Spleen (tissue), 11 donors: ENCODE measurements at regions not wholly inside any gene's neighbourhood (a gene's known extent, or its start where the extent isn't known, plus 50 kb on each side); places are given as distances from the start of the nearest gene placed in this dataset.
A peak's percentile ranks its signal among the peaks of the same experiment; 100 is the strongest.

Experiments used
- DNase-seq: peaks from one replicate; pipeline ENCODE4 v3.0.0-alpha.2; 2020
- H3K27ac ChIP-seq, 8 donors: fragments of 200-600 bp; sonication (generic) in 7 of 8; 1 replicate in 4 of 8; 2 replicates in 4 of 8; pipeline versions ENCODE4 v1.5.0 to v1.8.0; 2016 to 2021; ENCODE audit warnings: inconsistent platforms in 4 of 8, mild to moderate bottlenecking in 4 of 8, moderate library complexity in 1 of 8
- H3K27me3 ChIP-seq, 7 donors: fragments of 200-600 bp; sonication (generic) in 6 of 7; replicated peaks in 1 of 7; 1 replicate in 4 of 7; 2 replicates in 3 of 7; pipeline versions ENCODE4 v1.5.0 to v1.8.0; 2016 to 2021; ENCODE audit warnings: inconsistent platforms in 3 of 7, mild to moderate bottlenecking in 1 of 7
- H3K36me3 ChIP-seq, 6 donors: fragments of 200-600 bp; sonication (generic) in 5 of 6; 1 replicate in 4 of 6; 2 replicates in 2 of 6; pipeline versions ENCODE4 v1.5.0 to v1.8.0; 2016 to 2021; ENCODE audit warnings: inconsistent platforms in 2 of 6
- H3K4me1 ChIP-seq, 6 donors: fragments of 200-600 bp; sonication (generic) in 5 of 6; 1 replicate in 3 of 6; 2 replicates in 3 of 6; pipeline versions ENCODE4 v1.5.0 to v1.8.0; 2016 to 2021; ENCODE audit warnings: inconsistent platforms in 3 of 6
- H3K4me3 ChIP-seq, 8 donors: fragments of 200-600 bp; sonication (generic) in 7 of 8; 1 replicate in 4 of 8; 2 replicates in 4 of 8; pipeline versions ENCODE4 v1.5.0 to v1.8.0; 2016 to 2021; ENCODE audit warnings: inconsistent platforms in 4 of 8, mild to moderate bottlenecking in 4 of 8, moderate library complexity in 2 of 8
- H3K9me3 ChIP-seq, 8 donors: fragments of 200-600 bp; sonication (generic) in 7 of 8; 1 replicate in 4 of 8; 2 replicates in 4 of 8; pipeline versions ENCODE4 v1.5.0 to v1.8.0; 2016 to 2021; ENCODE audit warnings: inconsistent platforms in 4 of 8
- POLR2A ChIP-seq, 3 donors: fragments of 450-650 bp; IDR thresholded peaks; one replicate each; pipeline ENCODE4 v1.5.1; 2017; ENCODE audit warnings: antibody characterized with exemption in 3 of 3, mild to moderate bottlenecking in 1 of 3
- POLR2AphosphoS5 ChIP-seq, 3 donors: sonication (generic); formaldehyde crosslinking; IDR thresholded peaks; one replicate each; pipeline ENCODE4 v1.5.1; 2017; ENCODE audit warnings: antibody characterized with exemption in 3 of 3
- WGBS, 5 donors: extraction: QIAGEN DNeasy Blood & Tissue Kit in 3 of 5; methylation state at CpG; one replicate each; pipeline versions ENCODE4 v1.1.5 to v1.1.7; 2013 to 2018; 5-methylcytosine and 5-hydroxymethylcytosine counted together
- intact Hi-C: fragments of 100-400 bp; cut with DNase I; formaldehyde crosslinking; loops from one replicate; pipeline ENCODE4 v1.15.0; 2023; ENCODE audit warnings: low total_unique reads
- TF ChIP-seq, protein P1 (sequence below), 11 experiments: fragments of 200-600 bp in 7 of 11; fragments of 450-650 bp in 4 of 11; sonication (generic) in 4 of 11; IDR thresholded peaks in 8 of 11; conservative IDR thresholded peaks in 3 of 11; 1 replicate in 7 of 11; 2 replicates in 4 of 11; pipeline versions ENCODE4 v1.4.0 to v1.8.0; 2016 to 2021; ENCODE audit warnings: antibody characterized with exemption in 11 of 11, inconsistent platforms in 4 of 11, mild to moderate bottlenecking in 1 of 11
- donor health status: healthy with polysubstance abuse.
- donor health status: DM: no; HTN: no; CAD: no; lungs with moderate emphysema.
- donor health status: DM: no; HTN: no; CAD: no.
- donor health status: Bipolar disorder and iron deficiency.
- donor health status: healthy.
- donor health status: DM: no; HTN: no; CAD: no.
- donor health status: DM: yes; HTN: yes; CAD: no.

- H3K27ac ChIP-seq, result peak overlapping the region in 1 of 8 donors; percentile 72
- TF ChIP-seq, protein P1, sequence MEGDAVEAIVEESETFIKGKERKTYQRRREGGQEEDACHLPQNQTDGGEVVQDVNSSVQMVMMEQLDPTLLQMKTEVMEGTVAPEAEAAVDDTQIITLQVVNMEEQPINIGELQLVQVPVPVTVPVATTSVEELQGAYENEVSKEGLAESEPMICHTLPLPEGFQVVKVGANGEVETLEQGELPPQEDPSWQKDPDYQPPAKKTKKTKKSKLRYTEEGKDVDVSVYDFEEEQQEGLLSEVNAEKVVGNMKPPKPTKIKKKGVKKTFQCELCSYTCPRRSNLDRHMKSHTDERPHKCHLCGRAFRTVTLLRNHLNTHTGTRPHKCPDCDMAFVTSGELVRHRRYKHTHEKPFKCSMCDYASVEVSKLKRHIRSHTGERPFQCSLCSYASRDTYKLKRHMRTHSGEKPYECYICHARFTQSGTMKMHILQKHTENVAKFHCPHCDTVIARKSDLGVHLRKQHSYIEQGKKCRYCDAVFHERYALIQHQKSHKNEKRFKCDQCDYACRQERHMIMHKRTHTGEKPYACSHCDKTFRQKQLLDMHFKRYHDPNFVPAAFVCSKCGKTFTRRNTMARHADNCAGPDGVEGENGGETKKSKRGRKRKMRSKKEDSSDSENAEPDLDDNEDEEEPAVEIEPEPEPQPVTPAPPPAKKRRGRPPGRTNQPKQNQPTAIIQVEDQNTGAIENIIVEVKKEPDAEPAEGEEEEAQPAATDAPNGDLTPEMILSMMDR (IDR thresholded peaks at IDR 0.05 in 8 of 11, conservative IDR thresholded peaks at IDR 0.05 in 3 of 11), result no peak
- TF ChIP-seq POLR2AphosphoS5 (IDR thresholded peaks at IDR 0.05) (no peak), POLR2A (IDR thresholded peaks at IDR 0.05) (no peak)
- WGBS, 5 donors, result 88 to 95% (median 92%) methylated on average over 15 of the region's 15 CpGs
These were observed 207.6 kb upstream of the FOXN3 start for GRCh38 chr14:89624500-89625156.

DNA sequence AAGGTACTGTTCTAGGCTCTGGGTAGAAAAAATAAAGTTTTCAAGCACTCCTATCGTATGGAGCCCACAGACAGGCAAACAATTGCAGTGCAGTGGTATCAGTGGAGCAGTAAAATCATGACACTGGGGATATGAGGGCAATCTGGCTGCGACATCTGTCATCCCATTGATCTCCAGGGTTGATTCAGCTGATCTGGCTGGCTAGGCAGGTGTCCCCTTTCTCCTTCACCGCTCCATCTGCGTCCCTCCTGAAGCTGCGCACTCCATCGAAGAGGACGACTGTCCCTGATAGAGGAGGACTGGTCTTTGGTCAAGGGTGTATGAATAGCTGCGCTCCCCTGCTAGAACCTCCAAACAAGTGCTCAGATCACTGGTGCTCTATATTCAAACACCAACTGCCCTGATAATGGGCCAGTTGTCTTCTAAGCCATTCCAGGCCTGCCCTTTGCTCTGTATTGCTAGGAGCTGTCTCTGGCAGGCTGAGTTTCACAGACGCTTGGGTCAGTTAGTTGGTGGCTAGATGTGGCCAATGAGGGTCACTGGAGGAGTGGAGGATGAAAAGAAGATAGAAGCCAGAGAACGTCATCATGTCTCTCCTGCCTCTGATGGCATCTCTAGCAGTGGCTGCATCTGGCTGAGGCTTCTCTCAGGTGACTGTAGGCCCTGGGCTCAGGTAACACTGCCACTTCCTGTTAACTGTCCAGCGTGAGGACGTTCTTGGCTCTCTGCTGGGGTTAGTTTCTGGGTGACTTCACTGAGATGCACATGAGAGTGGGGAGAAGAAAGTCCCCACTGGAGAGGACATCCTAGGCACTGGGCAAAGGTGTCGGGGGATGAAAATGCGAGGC lies 205.0 kb upstream of the FOXN3 start:
- no peak for DNase-seq
- Histone ChIP-seq H3K36me3 (no peaks in the 10 kb centered on the region), H3K4me3 (no peak overlapping the region), H3K27me3 (no peaks in the 10 kb centered on the region), H3K4me1 (peaks cover 5 to 60% (median 32%) of the 10 kb centered on the region in 6 donors), H3K27ac (peak overlapping the region in 3 of 8 donors; percentile 88 to 93 (median 89)), H3K9me3 (peaks cover 0 to 15% (median 1%) of the 10 kb centered on the region in 8 donors)
- intact Hi-C loops, result loop anchor here (10.0 kb wide), 1 partner anchor 197 kb away; no protein-coding TSS in a partner anchor
- TF ChIP-seq POLR2AphosphoS5 (IDR thresholded peaks at IDR 0.05), result no peak
- TF ChIP-seq POLR2A (IDR thresholded peaks at IDR 0.05), result no peak
- TF ChIP-seq, protein P1 (IDR thresholded peaks at IDR 0.05 in 8 of 11, conservative IDR thresholded peaks at IDR 0.05 in 3 of 11), result no peak
- WGBS, 5 donors, result 91 to 94% (median 92%) methylated on average over 14 of the region's 14 CpGs

More at GRCh38 chr14:89624500-89625156, 207.6 kb upstream of the FOXN3 start:
- intact Hi-C loops, result loop anchor here (10.0 kb wide), 1 partner anchor 200 kb away; no protein-coding TSS in a partner anchor
- Histone ChIP-seq H3K4me3 (no peak overlapping the region), H3K4me1 (peaks cover 3 to 46% (median 23%) of the 10 kb centered on the region in 6 donors), H3K27me3 (no peaks in the 10 kb centered on the region), H3K36me3 (no peaks in the 10 kb centered on the region), H3K9me3 (peaks cover 0 to 17% (median 2%) of the 10 kb centered on the region in 8 donors)
- no peak for DNase-seq

GRCh38 chr14:89621009-89621421 lies 204.0 kb upstream of the FOXN3 start:
- Histone ChIP-seq H3K36me3 (no peaks in the 10 kb centered on the region), H3K27ac (peak overlapping the region in 6 of 8 donors; percentile 3 to 93 (median 86)), H3K27me3 (no peaks in the 10 kb centered on the region), H3K4me3 (no peak overlapping the region), H3K4me1 (peaks cover 13 to 64% (median 40%) of the 10 kb centered on the region in 6 donors), H3K9me3 (peaks cover 0 to 5% (median 0%) of the 10 kb centered on the region in 8 donors)
- WGBS, 5 donors, result 45 to 74% (median 47%) methylated on average over 5 of the region's 5 CpGs
- intact Hi-C loops, result loop anchor here (10.0 kb wide), 1 partner anchor 196 kb away; no protein-coding TSS in a partner anchor
- TF ChIP-seq, protein P1 (IDR thresholded peaks at IDR 0.05 in 8 of 11, conservative IDR thresholded peaks at IDR 0.05 in 3 of 11), result no peak
- TF ChIP-seq POLR2AphosphoS5 (IDR thresholded peaks at IDR 0.05), result peak in 1 of 3 donors; percentile 43
- no peak for DNase-seq
